GM18508 (cell line): ENCODE measurements at regions not wholly inside any gene's neighbourhood (a gene's known extent, or its start where the extent isn't known, plus 50 kb on each side); places are given as distances from the start of the nearest gene placed in this dataset.

Experiments used
- ATAC-seq: cut with Tn5 transposase; IDR thresholded peaks from one replicate; pipeline ENCODE4 v1.9.1; 2021; ENCODE audit warnings: moderate number of reproducible peaks; ENCODE audit not compliant: insufficient read depth, unreplicated experiment

- ATAC-seq, result no peak
Observed at GRCh38 chr9:20022410-20022809, 233.6 kb upstream of the SLC24A2 start.

GRCh38 chr9:20016611-20017010 lies 227.8 kb upstream of the SLC24A2 start:
- no peak for ATAC-seq

- peak; percentile 86 for ATAC-seq
Observed at GRCh38 chr9:20015427-20015931, 226.6 kb upstream of the SLC24A2 start.

- no peak for ATAC-seq
Observed at GRCh38 chr9:20014168-20014567, 225.3 kb upstream of the SLC24A2 start.

- ATAC-seq, result no peak
Observed at GRCh38 chr9:20012232-20012631, 223.4 kb upstream of the SLC24A2 start.

GRCh38 chr9:20009606-20010005 lies 220.8 kb upstream of the SLC24A2 start:
- ATAC-seq, result no peak

GRCh38 chr9:20002011-20002410 lies 213.2 kb upstream of the SLC24A2 start:
- no peak for ATAC-seq

GRCh38 chr9:20001058-20001457 lies 212.2 kb upstream of the SLC24A2 start:
- ATAC-seq, result no peak

- peak; percentile 84 for ATAC-seq
Observed at GRCh38 chr9:19999491-20000057, 210.7 kb upstream of the SLC24A2 start.

- ATAC-seq, result peak; percentile 33
Observed at GRCh38 chr9:19998823-19999455, 210.1 kb upstream of the SLC24A2 start.

GRCh38 chr9:19998153-19998552 lies 209.3 kb upstream of the SLC24A2 start:
- no peak for ATAC-seq

GRCh38 chr9:19995619-19996018 lies 206.8 kb upstream of the SLC24A2 start:
- no peak for ATAC-seq

GRCh38 chr9:19994296-19994695 lies 205.5 kb upstream of the SLC24A2 start:
- ATAC-seq, result no peak

- no peak for ATAC-seq
Observed at GRCh38 chr9:19992556-19992955, 203.7 kb upstream of the SLC24A2 start.

- no peak for ATAC-seq
Observed at GRCh38 chr9:19989213-19989612, 200.4 kb upstream of the SLC24A2 start.

GRCh38 chr9:19988281-19988680 lies 199.4 kb upstream of the SLC24A2 start:
- no peak for ATAC-seq

GRCh38 chr9:19985081-19985480 lies 196.2 kb upstream of the SLC24A2 start:
- ATAC-seq, result no peak

- ATAC-seq, result no peak
Observed at GRCh38 chr9:19976226-19976625, 187.4 kb upstream of the SLC24A2 start.

- no peak for ATAC-seq
Observed at GRCh38 chr9:19975499-19975898, 186.7 kb upstream of the SLC24A2 start.

GRCh38 chr9:19969721-19970120 lies 180.9 kb upstream of the SLC24A2 start:
- ATAC-seq, result no peak

- ATAC-seq, result no peak
Observed at GRCh38 chr9:19967888-19968459, 179.1 kb upstream of the SLC24A2 start.
